NOMO-1 (cell line): ENCODE measurements at regions not wholly inside any gene's neighbourhood (a gene's known extent, or its start where the extent isn't known, plus 50 kb on each side); places are given as distances from the start of the nearest gene placed in this dataset.

ENCODE experiments used
- DNase-seq, 2 experiments: peaks; one replicate each; lab custom pipeline; 2025; ENCODE audit not compliant: unreplicated experiment in 2 of 2; lab: John Stamatoyannopoulos, UW

GRCh38 chr5:3365501-3366215, 230.0 kb upstream of the IRX1 start:
- no peak for DNase-seq

- DNase-seq: no peak
These were observed 230.7 kb upstream of the IRX1 start for GRCh38 chr5:3364941-3365340.

- DNase-seq: no peak
These were observed 231.2 kb upstream of the IRX1 start for GRCh38 chr5:3364433-3364832.

- DNase-seq: no peak
These were observed 233.1 kb upstream of the IRX1 start for GRCh38 chr5:3362606-3362910.

- DNase-seq: no peak
These were observed 233.6 kb upstream of the IRX1 start for GRCh38 chr5:3361811-3362605.

- no peak for DNase-seq
These were observed 236.0 kb upstream of the IRX1 start for GRCh38 chr5:3359642-3360041.

GRCh38 chr5:3357291-3357690, 238.3 kb upstream of the IRX1 start:
- no peak for DNase-seq

GRCh38 chr5:3356016-3356415, 239.6 kb upstream of the IRX1 start:
- DNase-seq: no peak

GRCh38 chr5:3355126-3355525, 240.5 kb upstream of the IRX1 start:
- no peak for DNase-seq

GRCh38 chr5:3354606-3355005, 241.0 kb upstream of the IRX1 start:
- DNase-seq: no peak

- no peak for DNase-seq
These were observed 242.1 kb upstream of the IRX1 start for GRCh38 chr5:3353561-3353960.

GRCh38 chr5:3352711-3353110, 242.9 kb upstream of the IRX1 start:
- no peak for DNase-seq

- no peak for DNase-seq
These were observed 243.8 kb upstream of the IRX1 start for GRCh38 chr5:3351581-3352442.

- no peak for DNase-seq
These were observed 244.9 kb upstream of the IRX1 start for GRCh38 chr5:3350781-3351180.

GRCh38 chr5:3349704-3350565, 245.7 kb upstream of the IRX1 start:
- DNase-seq: no peak

- no peak for DNase-seq
These were observed 246.8 kb upstream of the IRX1 start for GRCh38 chr5:3348576-3349535.

- DNase-seq: no peak
These were observed 247.9 kb upstream of the IRX1 start for GRCh38 chr5:3347741-3348140.

- DNase-seq: no peak
These were observed 249.4 kb upstream of the IRX1 start for GRCh38 chr5:3346111-3346820.

GRCh38 chr5:3345195-3345594, 250.4 kb upstream of the IRX1 start:
- DNase-seq: no peak
